Fibroblast of peridontal ligament (primary cell): ENCODE measurements at regions not wholly inside any gene's neighbourhood (a gene's known extent, or its start where the extent isn't known, plus 50 kb on each side); places are given as distances from the start of the nearest gene placed in this dataset.
"Not testable (repeated sequence)": the region's sequence is repeated elsewhere in the genome, so short reads cannot be mapped to it uniquely, and the experiment has no call there.

Source experiments
- DNase-seq: peaks from one replicate; pipeline ENCODE4 v3.0.0-alpha.2; 2010; ENCODE audit errors: extremely low read depth

GRCh38 chr2:236825989-236826510 lies 256.4 kb downstream of the ACKR3 start:
- no peak for DNase-seq

GRCh38 chr2:236826606-236827156 lies 257.1 kb downstream of the ACKR3 start:
- no peak for DNase-seq

- DNase-seq, result no peak
Observed at GRCh38 chr2:236827997-236828396, 257.7 kb upstream of the COPS8 start.

- no peak for DNase-seq
Observed at GRCh38 chr2:236828820-236829219, 256.9 kb upstream of the COPS8 start.

GRCh38 chr2:236830926-236831325 lies 254.8 kb upstream of the COPS8 start:
- DNase-seq, result peak; percentile 26

GRCh38 chr2:236831698-236832097 lies 254.0 kb upstream of the COPS8 start:
- no peak for DNase-seq

- DNase-seq, result no peak
Observed at GRCh38 chr2:236833501-236834073, 252.1 kb upstream of the COPS8 start.

GRCh38 chr2:236834284-236834683 lies 251.4 kb upstream of the COPS8 start:
- DNase-seq, result no peak

- no peak for DNase-seq
Observed at GRCh38 chr2:236835307-236836024, 250.2 kb upstream of the COPS8 start.

GRCh38 chr2:236836028-236836427 lies 249.7 kb upstream of the COPS8 start:
- not testable (repeated sequence) for DNase-seq

- no peak for DNase-seq
Observed at GRCh38 chr2:236840215-236840614, 245.5 kb upstream of the COPS8 start.

- DNase-seq, result no peak
Observed at GRCh38 chr2:236840857-236841256, 244.8 kb upstream of the COPS8 start.

- no peak for DNase-seq
Observed at GRCh38 chr2:236841389-236841788, 244.3 kb upstream of the COPS8 start.

- no peak for DNase-seq
Observed at GRCh38 chr2:236843161-236843968, 242.3 kb upstream of the COPS8 start.

GRCh38 chr2:236844711-236845110 lies 241.0 kb upstream of the COPS8 start:
- DNase-seq, result no peak

- no peak for DNase-seq
Observed at GRCh38 chr2:236847023-236847422, 238.7 kb upstream of the COPS8 start.

GRCh38 chr2:236847538-236848263 lies 238.0 kb upstream of the COPS8 start:
- DNase-seq, result no peak

- DNase-seq, result no peak
Observed at GRCh38 chr2:236848501-236848900, 237.2 kb upstream of the COPS8 start.

GRCh38 chr2:236849508-236849907 lies 236.2 kb upstream of the COPS8 start:
- DNase-seq, result no peak

- no peak for DNase-seq
Observed at GRCh38 chr2:236849940-236850339, 235.7 kb upstream of the COPS8 start.

- DNase-seq, result no peak
Observed at GRCh38 chr2:236851187-236851586, 234.5 kb upstream of the COPS8 start.
